OCI-LY1 (cell line): ENCODE measurements at regions not wholly inside any gene's neighbourhood (a gene's known extent, or its start where the extent isn't known, plus 50 kb on each side); places are given as distances from the start of the nearest gene placed in this dataset.

Source experiments
- H2AFZ ChIP-seq: fragments of 200-600 bp; sonication (generic), shearing (Covaris generic); 2 replicates; pipeline ENCODE4 v1.6.0; 2014; ENCODE audit warnings: antibody characterized with exemption, mild to moderate bottlenecking, low read length
- H3F3A ChIP-seq: fragments of 200-600 bp; sonication (generic), shearing (Covaris generic); 2 replicates; pipeline ENCODE4 v1.6.0; 2014; ENCODE audit warnings: mild to moderate bottlenecking, antibody characterized with exemption, low read length, moderate library complexity; ENCODE audit not compliant: insufficient read depth
- H3K27ac ChIP-seq: fragments of 200-600 bp; sonication (generic); 2 replicates; pipeline ENCODE4 v1.5.1; 2014; ENCODE audit warnings: low read length, mixed run types, mild to moderate bottlenecking, low read depth; ENCODE audit not compliant: poor library complexity, severe bottlenecking
- H3K27me3 ChIP-seq: fragments of 200-600 bp; sonication (generic); 2 replicates; pipeline ENCODE4 v1.6.0; 2014; ENCODE audit warnings: antibody characterized with exemption, mild to moderate bottlenecking, low read length, moderate library complexity; ENCODE audit not compliant: insufficient read depth
- H3K36me3 ChIP-seq: fragments of 200-600 bp; sonication (generic); 2 replicates; pipeline ENCODE4 v1.6.1; 2014; ENCODE audit warnings: mild to moderate bottlenecking, antibody characterized with exemption, low read length, moderate library complexity, mixed read lengths; ENCODE audit not compliant: insufficient read depth
- H3K4me1 ChIP-seq: fragments of 200-600 bp; sonication (generic); 2 replicates; pipeline ENCODE4 v1.5.1; 2014; ENCODE audit warnings: mild to moderate bottlenecking, low read length, moderate library complexity; ENCODE audit not compliant: insufficient read depth, severe bottlenecking
- H3K4me2 ChIP-seq: fragments of 200-600 bp; sonication (generic), shearing (Covaris generic); 2 replicates; pipeline ENCODE4 v1.6.1; 2014; ENCODE audit warnings: low read length
- H3K4me3 ChIP-seq: fragments of 200-600 bp; sonication (generic); 2 replicates; pipeline ENCODE4 v1.5.1; 2014; ENCODE audit warnings: low read length, low read depth, mild to moderate bottlenecking, mixed read lengths; ENCODE audit not compliant: poor library complexity, severe bottlenecking
- H3K79me2 ChIP-seq: fragments of 200-600 bp; shearing (Covaris generic); 2 replicates; pipeline ENCODE4 v1.6.1; 2016; ENCODE audit warnings: mixed run types, low read length, mixed read lengths; ENCODE audit not compliant: insufficient read depth
- H3K9ac ChIP-seq: fragments of 200-600 bp; sonication (generic), shearing (Covaris generic); 2 replicates; pipeline ENCODE4 v1.6.1; 2014; ENCODE audit warnings: mild to moderate bottlenecking, low read length, mixed read lengths
- H3K9me2 ChIP-seq: fragments of 200-600 bp; sonication (generic), shearing (Covaris generic); 2 replicates; pipeline ENCODE4 v1.6.1; 2014; ENCODE audit warnings: low read depth, mild to moderate bottlenecking, low read length, mixed read lengths
- H3K9me3 ChIP-seq: fragments of 200-600 bp; shearing (Covaris generic); 2 replicates; pipeline ENCODE4 v1.6.1; 2014; ENCODE audit warnings: low read length, mixed read lengths
- H4K20me1 ChIP-seq: fragments of 200-600 bp; sonication (generic), shearing (Covaris generic); 2 replicates; pipeline ENCODE4 v1.6.0; 2016; ENCODE audit warnings: mild to moderate bottlenecking, low read length; ENCODE audit not compliant: insufficient read depth
- CTCF ChIP-seq: fragments of 200-600 bp; sonication (generic), shearing (Covaris generic); IDR thresholded peaks from 2 replicates; pipeline ENCODE4 v1.5.1; 2017; ENCODE audit warnings: mild to moderate bottlenecking, antibody characterized with exemption, low read length, moderate library complexity, mixed read lengths
- EZH2 ChIP-seq: fragments of 200-600 bp; sonication (generic), shearing (Covaris generic); IDR thresholded peaks from 2 replicates; pipeline ENCODE4 v1.8.0; 2017; ENCODE audit warnings: borderline replicate concordance, mixed run types, mild to moderate bottlenecking, antibody characterized with exemption, low read length, moderate library complexity, mixed read lengths

DNA sequence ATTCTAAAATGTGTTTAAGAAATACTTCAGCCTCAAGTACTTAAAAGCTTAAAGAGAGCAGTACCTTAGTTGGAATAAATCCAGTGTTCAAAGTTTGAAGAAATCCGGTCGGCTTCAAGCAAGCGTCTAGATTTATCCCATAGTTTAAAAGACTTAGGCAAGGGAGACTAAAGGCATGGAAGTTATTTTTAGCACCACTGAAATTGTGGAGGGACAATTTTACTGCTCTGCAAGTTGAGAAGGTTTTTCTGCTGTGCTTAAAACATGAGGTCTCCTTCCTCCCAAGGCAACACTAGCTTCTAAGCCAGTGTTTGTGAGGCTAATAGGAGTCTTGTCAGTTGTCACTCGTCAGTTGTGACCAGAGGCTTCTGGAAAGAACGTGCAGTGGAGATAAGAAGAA lies 183.5 kb downstream of the MSL3 start:
- H3K4me1 ChIP-seq, result no peaks in the 10 kb centered on the region
- TF ChIP-seq CTCF (no peak), EZH2 (no peak)
- no peak overlapping the region for H3K4me2 ChIP-seq
- H3K27ac ChIP-seq, result no peak overlapping the region
- H3K9me3 ChIP-seq, result no peaks in the 10 kb centered on the region
- no peaks in the 10 kb centered on the region for H3K79me2 ChIP-seq
- no peaks in the 10 kb centered on the region for H4K20me1 ChIP-seq
- H3K9ac ChIP-seq, result no peak overlapping the region
- H3K4me3 ChIP-seq, result no peak overlapping the region
- H3K9me2 ChIP-seq, result no peaks in the 10 kb centered on the region
- no peaks in the 10 kb centered on the region for H3K27me3 ChIP-seq
- no peaks in the 10 kb centered on the region for H3F3A ChIP-seq
- H2AFZ ChIP-seq, result no peak overlapping the region
- no peaks in the 10 kb centered on the region for H3K36me3 ChIP-seq

- H3K4me1 ChIP-seq, result no peaks in the 10 kb centered on the region
- H4K20me1 ChIP-seq, result no peaks in the 10 kb centered on the region
- H3K9me2 ChIP-seq, result no peaks in the 10 kb centered on the region
- no peak overlapping the region for H2AFZ ChIP-seq
- H3K4me3 ChIP-seq, result no peak overlapping the region
- no peak overlapping the region for H3K27ac ChIP-seq
- H3K4me2 ChIP-seq, result no peak overlapping the region
- no peaks in the 10 kb centered on the region for H3K27me3 ChIP-seq
- H3K36me3 ChIP-seq, result no peaks in the 10 kb centered on the region
- no peaks in the 10 kb centered on the region for H3K79me2 ChIP-seq
- no peaks in the 10 kb centered on the region for H3F3A ChIP-seq
- H3K9ac ChIP-seq, result no peak overlapping the region
- no peaks in the 10 kb centered on the region for H3K9me3 ChIP-seq
- TF ChIP-seq EZH2, result no peak
- TF ChIP-seq CTCF, result peak; percentile 12; the same call in 1 of the 2 replicates
These were observed 186.5 kb downstream of the MSL3 start for GRCh38 chrX:11944501-11944900.

GRCh38 chrX:11949291-11949690 lies 189.0 kb upstream of the FRMPD4 start:
- no peaks in the 10 kb centered on the region for H4K20me1 ChIP-seq
- H3K4me3 ChIP-seq, result no peak overlapping the region
- no peaks in the 10 kb centered on the region for H3K9me3 ChIP-seq
- no peaks in the 10 kb centered on the region for H3K79me2 ChIP-seq
- H3K4me1 ChIP-seq, result no peaks in the 10 kb centered on the region
- H3K27ac ChIP-seq, result no peak overlapping the region
- no peaks in the 10 kb centered on the region for H3K27me3 ChIP-seq
- no peak overlapping the region for H3K4me2 ChIP-seq
- no peak overlapping the region for H2AFZ ChIP-seq
- H3K9ac ChIP-seq, result no peak overlapping the region
- no peaks in the 10 kb centered on the region for H3F3A ChIP-seq
- H3K9me2 ChIP-seq, result no peaks in the 10 kb centered on the region
- TF ChIP-seq EZH2 (no peak), CTCF (no peak)
- H3K36me3 ChIP-seq, result no peaks in the 10 kb centered on the region
